GM19043 (cell line): ENCODE measurements at regions not wholly inside any gene's neighbourhood (a gene's known extent, or its start where the extent isn't known, plus 50 kb on each side); places are given as distances from the start of the nearest gene placed in this dataset.
"Not testable (repeated sequence)": the region's sequence is repeated elsewhere in the genome, so short reads cannot be mapped to it uniquely, and the experiment has no call there.

Experiments used
- ATAC-seq: cut with Tn5 transposase; IDR thresholded peaks from one replicate; pipeline ENCODE4 v1.9.1; 2021; ENCODE audit warnings: low read depth; ENCODE audit not compliant: unreplicated experiment

DNA sequence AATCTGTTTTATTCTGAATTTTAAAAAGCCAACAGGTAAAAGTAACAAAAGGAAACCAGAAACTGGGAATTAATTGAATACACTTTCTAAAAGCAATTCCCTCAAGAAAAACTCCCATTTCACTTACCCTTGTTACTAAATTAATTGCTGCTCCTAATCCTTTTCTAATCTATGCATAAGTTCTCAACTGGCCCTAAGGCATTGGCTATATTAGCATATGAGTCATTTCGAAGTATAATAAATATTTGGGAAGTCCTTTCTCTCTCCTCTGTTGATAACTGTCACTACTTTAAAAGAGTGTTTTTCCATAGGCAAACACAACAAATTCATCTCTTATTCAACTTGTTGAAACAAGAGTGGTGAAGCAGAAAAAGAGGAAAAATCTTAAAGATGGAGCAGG, 486.5 kb upstream of the HTR2C start:
- ATAC-seq: no peak

- no peak for ATAC-seq
Observed at GRCh38 chrX:114095789-114096188, 488.1 kb upstream of the HTR2C start.

- ATAC-seq: no peak
Observed at GRCh38 chrX:114087543-114087942, 496.3 kb upstream of the HTR2C start.

DNA sequence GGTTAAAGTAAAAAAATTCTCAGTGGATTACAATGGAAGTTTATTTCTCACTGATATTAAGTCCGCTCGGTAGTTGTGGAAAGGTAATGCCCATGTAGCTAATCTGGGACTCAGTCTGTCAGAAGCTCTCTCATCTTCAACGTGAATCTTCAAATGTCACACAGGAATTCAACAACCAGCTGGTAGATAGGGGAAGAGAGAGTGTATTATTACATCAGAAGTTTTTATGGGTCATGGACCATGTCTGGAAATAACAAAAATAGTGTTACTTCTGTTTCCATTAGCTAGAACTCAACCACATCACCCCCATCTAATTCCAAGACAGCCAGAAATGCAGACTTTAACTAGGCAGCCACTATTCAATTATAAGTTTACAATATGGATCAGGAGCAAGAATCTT, 506.1 kb upstream of the HTR2C start:
- no peak for ATAC-seq

- ATAC-seq: no peak
Observed at GRCh38 chrX:114075073-114075673, 508.7 kb upstream of the HTR2C start.

GRCh38 chrX:114073926-114074325, 510.0 kb upstream of the HTR2C start:
- no peak for ATAC-seq

- ATAC-seq: no peak
Observed at GRCh38 chrX:114071412-114071811, 512.5 kb upstream of the HTR2C start.

DNA sequence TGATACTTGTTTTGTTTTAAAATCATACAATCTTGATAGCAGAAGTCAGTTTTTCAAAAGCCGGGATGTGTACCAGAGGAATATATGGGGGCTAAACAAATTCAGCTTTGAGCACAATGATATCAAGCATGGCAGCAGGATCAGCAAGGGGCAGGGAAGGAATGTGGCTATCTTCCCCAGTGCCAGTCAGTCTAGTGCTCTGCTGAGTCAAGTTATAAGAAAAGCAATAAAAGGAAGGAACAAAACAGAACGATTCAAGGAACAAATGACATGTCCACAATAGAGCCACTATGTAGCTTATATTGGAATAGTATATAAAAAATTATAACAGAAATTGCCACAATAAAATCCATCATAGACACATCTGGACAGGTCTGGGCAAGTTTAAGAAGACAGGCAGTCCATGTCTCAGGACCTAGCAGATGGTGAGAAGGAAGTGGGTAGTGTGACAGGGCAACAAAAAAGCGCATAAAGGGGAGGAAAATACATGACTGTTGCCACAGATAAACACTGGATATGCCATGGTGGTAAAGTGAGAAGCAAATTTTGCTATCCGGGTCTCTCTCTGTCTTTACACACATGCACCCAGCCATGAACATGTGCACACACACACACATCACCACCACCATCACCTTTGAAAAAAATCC, 518.2 kb upstream of the HTR2C start:
- ATAC-seq: no peak

DNA sequence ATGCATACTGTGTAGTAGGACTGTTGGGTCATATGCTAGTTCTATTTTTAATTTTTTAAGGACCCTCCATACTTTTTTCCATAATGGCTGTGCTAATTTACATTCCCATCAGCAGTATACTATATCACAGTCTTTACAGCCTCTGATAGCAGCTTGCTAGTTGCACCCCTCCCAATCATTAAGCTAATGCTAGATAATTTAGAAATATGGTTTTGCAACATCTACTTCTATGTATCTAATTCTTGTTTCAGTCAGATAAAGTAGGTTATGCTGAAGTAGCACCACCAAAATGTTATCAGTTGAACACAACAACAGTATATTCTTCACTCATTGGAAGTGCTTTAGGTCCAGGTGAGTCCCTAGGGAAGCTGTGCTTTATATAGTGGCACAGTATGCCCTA, 522.7 kb upstream of the HTR2C start:
- no peak for ATAC-seq

DNA sequence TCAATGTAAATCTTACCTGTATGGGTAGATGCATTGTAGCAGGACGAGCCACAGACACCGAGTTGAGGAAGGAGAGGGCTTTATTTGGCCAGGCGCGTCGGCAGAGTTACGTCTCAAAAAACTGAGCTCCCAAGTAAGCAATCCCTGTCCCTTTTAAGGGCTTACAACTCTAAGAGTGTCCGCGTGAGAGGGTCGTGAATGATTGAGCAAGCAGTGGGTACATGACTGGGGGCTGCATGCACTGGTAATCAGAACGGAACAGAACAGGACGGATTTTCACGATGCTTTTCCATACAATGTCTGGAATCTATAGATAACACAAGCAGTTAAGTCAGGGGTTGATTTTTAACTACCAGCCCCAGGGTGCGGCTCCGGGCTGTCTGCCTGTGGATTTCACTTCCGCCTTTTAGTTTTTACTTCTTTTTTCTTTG, 524.9 kb upstream of the HTR2C start:
- ATAC-seq: no peak

DNA sequence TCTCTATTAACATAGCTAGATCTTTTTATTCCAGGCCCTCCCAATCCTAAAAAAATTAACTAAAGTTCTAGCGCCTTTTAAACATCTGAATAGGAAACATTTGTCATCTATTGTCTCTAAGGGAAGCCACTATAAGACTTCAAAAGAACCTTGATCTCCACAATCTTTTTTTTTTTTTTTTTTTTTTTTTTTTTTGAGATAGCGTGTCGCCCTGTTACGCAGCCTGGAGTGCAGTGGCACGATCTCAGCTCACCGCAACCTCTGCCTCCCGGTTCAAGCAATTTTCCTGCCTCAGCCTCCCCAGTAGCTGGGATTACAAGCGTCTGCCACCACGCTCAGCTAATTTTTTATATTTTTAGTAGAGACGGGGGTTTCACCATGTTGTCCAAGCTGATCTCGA, 526.5 kb upstream of the HTR2C start:
- not testable (repeated sequence) for ATAC-seq

- ATAC-seq: no peak
Observed at GRCh38 chrX:114051667-114052315, 532.1 kb upstream of the HTR2C start.

GRCh38 chrX:114050075-114050796, 533.6 kb upstream of the HTR2C start:
- ATAC-seq: no peak

DNA sequence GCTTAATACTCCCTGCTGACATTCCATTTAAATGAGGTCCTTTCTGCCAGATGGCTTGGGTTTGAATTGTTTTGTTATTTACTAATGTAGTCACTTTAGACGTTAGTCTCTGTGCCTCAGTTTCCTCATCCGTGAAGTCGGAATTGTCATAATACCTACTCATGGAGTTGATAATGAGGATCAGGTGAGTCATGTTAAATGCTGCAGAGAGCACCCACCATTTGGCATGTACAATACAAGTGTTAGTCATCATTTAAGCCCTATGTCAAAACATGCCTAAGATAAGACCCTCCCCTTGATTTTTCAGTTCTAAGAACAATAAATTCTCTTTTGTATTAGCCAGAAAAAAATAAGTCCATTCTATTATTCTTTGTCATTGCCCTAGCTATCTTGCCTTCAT, 534.8 kb upstream of the HTR2C start:
- ATAC-seq: no peak

DNA sequence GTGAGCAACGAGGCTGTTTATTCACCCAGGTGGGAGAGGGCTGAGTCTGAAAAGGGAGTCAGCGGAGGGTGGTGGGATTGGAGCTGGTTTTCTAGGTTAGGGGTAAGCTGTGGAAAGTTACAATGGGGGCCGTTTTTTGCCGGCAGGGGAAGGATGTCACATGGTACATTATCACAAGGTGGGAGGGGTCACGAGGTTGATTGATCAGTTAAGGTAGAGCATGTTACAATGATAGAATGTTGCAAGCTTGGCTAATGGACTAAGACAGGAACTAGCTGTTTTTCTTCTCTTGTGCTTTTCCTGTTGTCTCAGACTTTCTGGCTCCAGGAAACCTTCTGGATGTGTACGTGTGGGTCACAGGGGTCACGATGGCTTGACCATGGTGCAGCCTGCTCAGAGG, 536.3 kb upstream of the HTR2C start:
- no peak for ATAC-seq

DNA sequence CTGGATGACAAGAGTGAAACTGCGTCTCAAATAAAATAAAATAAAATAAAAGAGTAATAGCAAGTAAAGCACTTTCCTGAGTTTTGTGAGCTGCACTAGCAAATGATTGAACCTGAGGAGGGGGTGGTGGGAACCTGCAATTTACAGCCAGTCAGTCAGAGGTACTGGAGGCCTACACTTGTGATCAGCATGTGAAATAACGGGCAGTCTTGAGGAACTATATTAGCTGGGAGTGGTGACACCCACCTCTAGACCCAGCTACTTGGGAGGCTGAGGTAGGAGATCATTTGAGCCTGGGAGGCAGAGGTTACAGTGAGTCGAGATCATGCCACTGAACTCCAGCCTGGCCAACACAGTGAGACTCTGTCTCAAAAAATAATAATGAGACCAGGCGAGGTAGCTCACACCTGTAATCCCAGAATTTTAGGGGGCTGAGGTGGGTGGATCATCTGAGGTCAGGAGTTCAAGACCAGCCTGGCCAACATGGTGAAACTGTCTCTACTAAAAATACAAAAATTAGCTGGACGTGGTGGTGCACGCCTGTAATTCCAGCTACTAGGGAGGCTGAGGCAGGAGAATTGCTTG, 537.1 kb upstream of the HTR2C start:
- no peak for ATAC-seq

- ATAC-seq: not testable (repeated sequence)
Observed at GRCh38 chrX:114041470-114041869, 542.4 kb upstream of the HTR2C start.

DNA sequence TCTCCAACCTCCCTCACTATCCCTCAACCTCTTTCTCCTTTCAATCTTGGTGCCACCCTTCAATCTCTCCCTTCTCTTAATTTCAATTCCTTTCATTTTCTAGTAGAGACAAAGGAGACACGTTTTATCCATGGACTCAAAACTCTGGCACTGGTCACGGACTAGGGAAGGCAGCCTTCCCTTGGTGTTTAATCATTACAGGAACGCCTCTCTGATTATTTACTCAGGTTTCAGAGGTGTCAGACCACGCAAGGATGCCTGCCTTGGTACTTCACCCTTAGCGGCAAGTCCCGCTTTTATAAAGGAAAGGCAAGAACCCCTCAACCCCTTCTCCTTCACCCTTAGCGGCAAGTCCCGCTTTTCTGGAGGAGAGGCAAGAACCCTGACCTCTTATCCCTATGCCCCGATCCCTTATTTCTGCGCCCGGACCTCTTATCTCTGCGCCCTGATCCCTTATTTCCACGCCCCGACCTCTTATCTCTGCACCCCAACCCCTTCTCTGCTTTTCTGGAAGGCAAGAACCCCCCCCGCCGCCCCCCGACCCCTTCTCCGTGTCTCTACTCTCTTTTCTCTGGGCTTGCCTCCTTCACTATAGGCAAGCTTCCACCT, 543.1 kb upstream of the HTR2C start:
- ATAC-seq: not testable (repeated sequence)

DNA sequence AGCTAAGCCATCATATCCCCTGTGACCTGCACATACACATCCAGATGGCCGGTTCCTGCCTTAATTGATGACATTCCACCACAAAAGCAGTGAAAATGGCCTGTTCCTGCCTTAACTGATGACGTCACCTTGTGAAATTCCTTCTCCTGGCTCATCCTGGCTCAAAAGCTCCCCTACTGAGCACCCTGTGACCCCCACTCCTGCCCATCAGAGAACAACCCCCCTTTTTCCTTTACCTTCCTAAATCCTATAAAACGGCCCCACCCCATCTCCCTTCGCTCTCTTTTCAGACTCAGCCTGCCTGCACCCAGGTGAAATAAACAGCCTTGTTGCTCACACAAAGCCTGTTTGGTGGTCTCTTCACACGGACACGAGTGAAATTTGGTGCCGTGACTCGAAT, 543.8 kb upstream of the HTR2C start:
- ATAC-seq: not testable (repeated sequence)

DNA sequence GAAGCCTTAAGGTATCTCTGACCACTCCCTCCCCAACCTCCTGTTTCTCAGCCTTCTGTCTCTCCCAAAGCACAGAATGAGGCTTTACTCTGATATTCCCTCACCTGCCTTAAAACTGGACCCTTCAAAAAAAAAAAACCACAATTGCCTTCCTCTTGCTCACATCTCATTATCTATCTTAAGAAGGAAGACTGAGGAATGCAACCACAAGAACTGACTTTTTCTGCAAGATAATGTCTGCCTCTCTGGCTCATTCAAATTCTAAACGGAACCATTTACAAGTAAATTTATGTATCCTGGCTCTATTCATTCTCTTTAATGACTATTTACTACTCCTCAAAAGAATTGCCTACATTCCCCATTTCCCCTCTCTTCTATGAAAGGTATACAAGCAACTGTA, 545.5 kb upstream of the HTR2C start:
- no peak for ATAC-seq

- ATAC-seq: no peak
Observed at GRCh38 chrX:114037515-114037914, 546.4 kb upstream of the HTR2C start.
